ENCODE measurements at regions not wholly inside any gene's neighbourhood (a gene's known extent, or its start where the extent isn't known, plus 50 kb on each side); places are given as distances from the start of the nearest gene placed in this dataset. TPM values are rescaled to one million over a fixed set of nuclear protein-coding genes. Genes with fewer than 3 reads are reported as not detected.

DNA sequence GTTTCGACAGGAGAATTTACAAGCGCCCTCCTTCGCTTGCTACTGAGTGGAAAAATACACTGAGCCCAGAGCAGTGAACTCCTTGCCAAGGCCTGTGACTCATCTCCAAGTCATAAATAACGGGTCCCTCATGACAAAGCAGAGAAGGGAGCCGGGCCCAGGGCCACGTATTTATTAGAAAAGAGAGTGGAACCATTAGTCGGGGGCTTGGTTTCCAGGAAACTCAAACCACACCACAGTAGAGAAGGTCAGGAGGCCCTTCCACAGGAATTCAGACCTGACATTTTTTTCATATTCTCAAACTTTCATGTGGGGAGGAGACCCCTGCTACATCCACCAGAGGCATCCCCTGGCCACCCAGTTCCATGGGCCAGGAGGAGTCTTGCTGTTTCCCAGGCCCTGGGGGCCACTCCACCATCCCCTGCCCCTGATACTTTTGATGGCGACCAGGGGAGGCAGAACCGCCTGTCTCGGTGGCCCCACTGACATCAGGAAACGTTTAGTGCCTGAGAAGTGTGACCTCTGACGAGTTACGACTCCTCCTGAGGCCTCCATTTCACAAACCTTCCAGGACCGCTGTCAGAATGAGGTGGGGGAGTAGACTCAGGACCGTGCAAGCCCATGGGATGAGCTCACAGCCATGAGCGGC is 289.7 kb downstream of the DYSF start:
- Histone ChIP-seq H3K4me3 (ENCODE audit: low read depth, low read length) (no peak overlapping the region), H3K27ac (ENCODE audit: low read depth, low read length) (peak overlapping the region; percentile 31), H3K27me3 (ENCODE audit: control insufficient read depth, insufficient read depth, low read length) (peaks cover 10% of the 10 kb centered on the region), H3K9me3 (ENCODE audit: control insufficient read depth, insufficient read depth, low read length) (peaks cover 5% of the 10 kb centered on the region)
- peak; percentile 59 for DNase-seq (ENCODE audit: low read depth, low spot score)
- ChIA-PET POLR2A (no interaction called here), CTCF (interaction anchor here (0.5 to 1.5 kb wide), 2 partner anchors 55 to 359 kb away, joined by 4 to 6 read pairs; no protein-coding TSS in a partner anchor)
- TF ChIP-seq, protein P1, sequence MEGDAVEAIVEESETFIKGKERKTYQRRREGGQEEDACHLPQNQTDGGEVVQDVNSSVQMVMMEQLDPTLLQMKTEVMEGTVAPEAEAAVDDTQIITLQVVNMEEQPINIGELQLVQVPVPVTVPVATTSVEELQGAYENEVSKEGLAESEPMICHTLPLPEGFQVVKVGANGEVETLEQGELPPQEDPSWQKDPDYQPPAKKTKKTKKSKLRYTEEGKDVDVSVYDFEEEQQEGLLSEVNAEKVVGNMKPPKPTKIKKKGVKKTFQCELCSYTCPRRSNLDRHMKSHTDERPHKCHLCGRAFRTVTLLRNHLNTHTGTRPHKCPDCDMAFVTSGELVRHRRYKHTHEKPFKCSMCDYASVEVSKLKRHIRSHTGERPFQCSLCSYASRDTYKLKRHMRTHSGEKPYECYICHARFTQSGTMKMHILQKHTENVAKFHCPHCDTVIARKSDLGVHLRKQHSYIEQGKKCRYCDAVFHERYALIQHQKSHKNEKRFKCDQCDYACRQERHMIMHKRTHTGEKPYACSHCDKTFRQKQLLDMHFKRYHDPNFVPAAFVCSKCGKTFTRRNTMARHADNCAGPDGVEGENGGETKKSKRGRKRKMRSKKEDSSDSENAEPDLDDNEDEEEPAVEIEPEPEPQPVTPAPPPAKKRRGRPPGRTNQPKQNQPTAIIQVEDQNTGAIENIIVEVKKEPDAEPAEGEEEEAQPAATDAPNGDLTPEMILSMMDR (IDR thresholded peaks at IDR 0.05; ENCODE audit: low read depth, low read length) = no peak

DNA sequence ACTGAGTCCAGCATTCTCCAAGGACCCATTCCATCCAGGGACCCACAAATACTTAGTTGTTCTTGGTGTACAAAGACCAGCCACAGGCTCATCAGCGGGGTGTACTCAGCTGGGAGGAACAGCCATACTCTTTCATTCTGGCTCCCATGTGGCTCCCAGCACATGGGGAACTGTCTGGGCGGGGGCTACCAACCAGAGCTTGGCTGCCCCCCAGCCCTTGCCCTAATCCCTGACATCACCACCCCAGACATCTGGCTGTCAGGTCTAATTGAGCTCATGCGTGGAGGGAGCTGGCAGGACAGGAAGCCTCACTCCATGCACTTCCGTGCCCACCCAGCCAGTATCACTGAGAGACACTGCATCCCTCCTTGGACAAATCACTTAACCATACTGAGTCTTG is 283.6 kb downstream of the DYSF start:
- POLR2A ChIA-PET = no interaction called here
- Histone ChIP-seq H3K4me3 (ENCODE audit: low read depth, low read length) (no peak overlapping the region), H3K27ac (ENCODE audit: low read depth, low read length) (no peak overlapping the region), H3K9me3 (ENCODE audit: control insufficient read depth, insufficient read depth, low read length) (no peaks in the 10 kb centered on the region; the same call in 1 of the 2 replicates), H3K27me3 (ENCODE audit: control insufficient read depth, insufficient read depth, low read length) (peaks cover 22% of the 10 kb centered on the region)
- no peak for DNase-seq (ENCODE audit: low read depth, low spot score)
- CTCF ChIA-PET = no interaction called here
- TF ChIP-seq, protein P1 (IDR thresholded peaks at IDR 0.05; ENCODE audit: low read depth, low read length) = no peak

DNA sequence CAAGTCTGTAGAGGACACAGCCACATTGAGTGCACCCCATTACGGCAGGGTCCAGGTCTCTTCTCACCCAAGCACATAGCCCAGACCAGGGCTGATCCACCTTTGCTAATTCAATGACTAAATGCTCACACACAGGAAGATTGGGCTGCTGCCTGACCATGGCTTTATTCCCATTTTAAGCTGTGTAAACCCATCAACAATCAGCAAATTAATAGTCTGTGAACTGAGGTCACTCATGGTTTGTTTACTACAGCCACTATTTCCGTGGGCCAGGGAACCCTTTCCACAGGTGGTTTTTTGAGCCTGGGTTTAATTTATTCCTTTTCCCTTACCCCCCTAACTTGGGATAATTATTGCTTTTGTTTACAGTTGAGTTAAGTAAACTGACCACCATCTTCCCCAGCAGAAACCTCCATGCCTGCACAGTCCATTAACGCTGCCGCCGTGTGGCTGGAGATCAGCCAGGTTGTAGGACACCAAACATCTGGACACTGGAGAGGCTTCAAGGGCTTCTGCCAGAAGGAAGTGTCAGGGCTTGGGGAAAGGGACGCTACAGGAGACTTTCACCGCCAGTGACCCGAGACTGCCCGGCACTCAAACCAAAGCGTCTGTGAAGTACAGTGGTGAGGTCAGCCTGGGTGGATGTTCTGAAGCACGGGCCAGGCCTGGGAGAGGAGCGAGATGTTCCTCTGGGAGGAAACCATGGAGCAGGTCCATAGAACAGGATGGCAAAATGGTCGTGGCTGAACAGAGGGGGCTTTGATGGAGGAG is 282.9 kb downstream of the DYSF start:
- ChIA-PET POLR2A (interaction anchor here (0.6 kb wide), 1 partner anchor 58 kb away, joined by 12 read pairs; no protein-coding TSS in a partner anchor), CTCF (no interaction called here)
- DNase-seq (ENCODE audit: low read depth, low spot score) = no peak
- Histone ChIP-seq H3K9me3 (ENCODE audit: control insufficient read depth, insufficient read depth, low read length) (no peaks in the 10 kb centered on the region), H3K27me3 (ENCODE audit: control insufficient read depth, insufficient read depth, low read length) (peaks cover 27% of the 10 kb centered on the region), H3K27ac (ENCODE audit: low read depth, low read length) (no peak overlapping the region), H3K4me3 (ENCODE audit: low read depth, low read length) (no peak overlapping the region)
- TF ChIP-seq, protein P1 (IDR thresholded peaks at IDR 0.05; ENCODE audit: low read depth, low read length) = no peak

Small RNA genes lying in the stretch of these regions (small RNA-seq; reads per million reads assigned to genes)
- not detected for gene RPS20P10 (ENCODE audit: insufficient read length, low read depth)
